Astrocyte (in vitro differentiated cells and primary cell): ENCODE measurements at regions not wholly inside any gene's neighbourhood (a gene's known extent, or its start where the extent isn't known, plus 50 kb on each side); places are given as distances from the start of the nearest gene placed in this dataset.

Experiments
- EZH2 ChIP-seq: IDR thresholded peaks from 2 replicates; pipeline ENCODE4 v1.6.1; 2012; ENCODE audit warnings: mild to moderate bottlenecking, low read length, inconsistent platforms; ENCODE audit not compliant: insufficient read depth
- TF ChIP-seq, protein P1 (sequence below): IDR thresholded peaks from 2 replicates; pipeline ENCODE4 v1.5.1; 2011; ENCODE audit warnings: low read depth, mild to moderate bottlenecking, inconsistent platforms, low read length, moderate library complexity; ENCODE audit not compliant: insufficient read depth

GRCh38 chr16:64579712-64580111, 542.2 kb downstream of the CDH11 start:
- TF ChIP-seq, protein P1, sequence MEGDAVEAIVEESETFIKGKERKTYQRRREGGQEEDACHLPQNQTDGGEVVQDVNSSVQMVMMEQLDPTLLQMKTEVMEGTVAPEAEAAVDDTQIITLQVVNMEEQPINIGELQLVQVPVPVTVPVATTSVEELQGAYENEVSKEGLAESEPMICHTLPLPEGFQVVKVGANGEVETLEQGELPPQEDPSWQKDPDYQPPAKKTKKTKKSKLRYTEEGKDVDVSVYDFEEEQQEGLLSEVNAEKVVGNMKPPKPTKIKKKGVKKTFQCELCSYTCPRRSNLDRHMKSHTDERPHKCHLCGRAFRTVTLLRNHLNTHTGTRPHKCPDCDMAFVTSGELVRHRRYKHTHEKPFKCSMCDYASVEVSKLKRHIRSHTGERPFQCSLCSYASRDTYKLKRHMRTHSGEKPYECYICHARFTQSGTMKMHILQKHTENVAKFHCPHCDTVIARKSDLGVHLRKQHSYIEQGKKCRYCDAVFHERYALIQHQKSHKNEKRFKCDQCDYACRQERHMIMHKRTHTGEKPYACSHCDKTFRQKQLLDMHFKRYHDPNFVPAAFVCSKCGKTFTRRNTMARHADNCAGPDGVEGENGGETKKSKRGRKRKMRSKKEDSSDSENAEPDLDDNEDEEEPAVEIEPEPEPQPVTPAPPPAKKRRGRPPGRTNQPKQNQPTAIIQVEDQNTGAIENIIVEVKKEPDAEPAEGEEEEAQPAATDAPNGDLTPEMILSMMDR, result no peak
- TF ChIP-seq EZH2, result no peak
